ENCODE measurements at regions not wholly inside any gene's neighbourhood (a gene's known extent, or its start where the extent isn't known, plus 50 kb on each side); places are given as distances from the start of the nearest gene placed in this dataset.

DNA sequence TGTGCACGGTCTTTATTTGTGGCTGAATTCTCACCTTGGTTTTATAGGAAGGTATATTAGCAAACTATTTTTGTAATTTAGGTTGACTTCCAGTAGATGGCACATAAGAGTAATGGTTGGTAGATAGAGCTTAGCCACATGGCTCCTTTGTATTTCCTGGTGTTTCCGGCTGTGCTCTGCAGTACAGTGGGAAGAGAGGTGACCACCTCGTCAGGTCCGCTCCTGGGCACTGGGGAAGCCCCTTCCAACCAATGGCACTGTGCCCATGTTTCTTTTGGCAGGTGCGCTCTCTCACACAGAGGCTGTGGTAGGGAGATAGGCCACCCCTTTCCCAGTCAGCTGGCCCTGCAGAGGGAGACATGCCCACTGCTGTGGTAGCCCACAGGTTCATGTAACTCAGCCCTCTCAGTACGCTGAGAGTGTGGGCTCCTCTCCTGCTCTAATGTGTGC is 74.3 kb upstream of the ATP12A start:
- TF ChIP-seq, protein P1, sequence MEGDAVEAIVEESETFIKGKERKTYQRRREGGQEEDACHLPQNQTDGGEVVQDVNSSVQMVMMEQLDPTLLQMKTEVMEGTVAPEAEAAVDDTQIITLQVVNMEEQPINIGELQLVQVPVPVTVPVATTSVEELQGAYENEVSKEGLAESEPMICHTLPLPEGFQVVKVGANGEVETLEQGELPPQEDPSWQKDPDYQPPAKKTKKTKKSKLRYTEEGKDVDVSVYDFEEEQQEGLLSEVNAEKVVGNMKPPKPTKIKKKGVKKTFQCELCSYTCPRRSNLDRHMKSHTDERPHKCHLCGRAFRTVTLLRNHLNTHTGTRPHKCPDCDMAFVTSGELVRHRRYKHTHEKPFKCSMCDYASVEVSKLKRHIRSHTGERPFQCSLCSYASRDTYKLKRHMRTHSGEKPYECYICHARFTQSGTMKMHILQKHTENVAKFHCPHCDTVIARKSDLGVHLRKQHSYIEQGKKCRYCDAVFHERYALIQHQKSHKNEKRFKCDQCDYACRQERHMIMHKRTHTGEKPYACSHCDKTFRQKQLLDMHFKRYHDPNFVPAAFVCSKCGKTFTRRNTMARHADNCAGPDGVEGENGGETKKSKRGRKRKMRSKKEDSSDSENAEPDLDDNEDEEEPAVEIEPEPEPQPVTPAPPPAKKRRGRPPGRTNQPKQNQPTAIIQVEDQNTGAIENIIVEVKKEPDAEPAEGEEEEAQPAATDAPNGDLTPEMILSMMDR (IDR thresholded peaks at IDR 0.05), result no peak
- no peak for TF ChIP-seq POLR2A (IDR thresholded peaks at IDR 0.05)
- DNase-seq (ENCODE audit: low spot score in 2 of 2), result no peak
- no peak overlapping the region for H3K4me3 ChIP-seq (ENCODE audit: low read depth, poor library complexity, severe bottlenecking)
- intact Hi-C loops (cut with DNase I; ENCODE audit: low total_unique reads), result no loop called here
- 82 to 86% methylated on average over 6 of the region's 6 CpGs for WGBS, 2 donors

DNA sequence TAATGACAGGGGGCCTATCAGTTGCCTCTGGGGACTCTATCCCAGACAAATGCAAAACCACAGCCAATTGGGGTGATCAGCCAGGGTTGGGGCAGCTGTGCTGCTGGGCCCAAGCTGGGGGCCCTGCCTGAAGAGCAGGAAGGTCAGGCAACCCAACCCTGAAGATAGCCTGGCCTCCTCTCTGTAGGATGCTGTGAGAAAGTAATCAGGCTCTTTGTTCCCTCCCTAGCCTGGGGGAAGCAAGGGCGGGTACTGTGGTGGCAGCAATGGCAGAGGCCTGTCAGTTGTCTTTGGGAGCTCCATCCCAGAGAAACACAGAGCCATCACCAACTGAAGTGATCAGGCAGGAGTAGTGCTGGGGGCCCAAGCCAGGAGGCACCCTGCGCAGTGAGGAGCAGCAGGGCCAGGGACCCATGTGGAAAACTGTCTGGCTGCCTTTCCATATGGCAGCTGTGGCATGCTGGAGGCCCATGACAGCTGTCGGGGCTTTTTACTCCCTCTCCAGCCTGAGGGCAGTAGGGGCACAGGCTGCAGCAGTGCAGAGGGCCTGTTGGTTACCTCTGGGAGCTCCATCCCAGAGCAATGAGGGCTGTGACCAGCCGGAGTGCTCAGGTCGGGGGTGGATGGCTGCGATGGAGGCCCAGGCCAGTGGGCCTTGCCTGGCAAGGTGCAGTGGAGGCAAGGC is 73.6 kb upstream of the ATP12A start:
- WGBS, 2 donors, result 91 to 92% methylated on average over 6 of the region's 6 CpGs
- DNase-seq (ENCODE audit: low spot score in 2 of 2), result no peak
- no peak for TF ChIP-seq POLR2A (IDR thresholded peaks at IDR 0.05)
- TF ChIP-seq, protein P1 (IDR thresholded peaks at IDR 0.05), result no peak
- no peak overlapping the region for H3K4me3 ChIP-seq (ENCODE audit: low read depth, poor library complexity, severe bottlenecking)
- intact Hi-C loops (cut with DNase I; ENCODE audit: low total_unique reads), result no loop called here

DNA sequence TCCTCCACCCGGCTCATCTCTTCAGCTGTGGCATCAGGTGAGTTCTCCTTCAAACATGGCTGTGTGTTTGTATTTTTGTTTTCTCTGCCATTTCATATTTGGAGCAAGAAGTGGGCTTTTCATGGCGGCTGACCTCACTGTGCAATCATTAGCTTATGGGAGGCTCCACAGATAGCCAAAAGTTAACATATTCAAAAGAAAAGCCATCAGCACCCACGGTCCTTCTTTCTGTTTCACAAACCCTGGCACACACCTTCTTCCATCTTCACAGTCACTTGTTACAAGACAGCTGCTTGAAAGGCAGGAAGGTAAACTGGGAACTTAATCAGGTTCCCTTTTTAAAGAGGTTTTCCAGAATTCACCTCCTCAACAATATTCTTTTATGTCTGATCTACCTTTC is 69.3 kb upstream of the ATP12A start:
- no peak for DNase-seq (ENCODE audit: low spot score in 2 of 2)
- intact Hi-C loops (cut with DNase I; ENCODE audit: low total_unique reads), result no loop called here
- H3K4me3 ChIP-seq (ENCODE audit: low read depth, poor library complexity, severe bottlenecking), result no peak overlapping the region
- TF ChIP-seq, protein P1 (IDR thresholded peaks at IDR 0.05), result no peak
- no peak for TF ChIP-seq POLR2A (IDR thresholded peaks at IDR 0.05)
- 86 to 87% methylated on average over 3 of the region's 3 CpGs for WGBS, 2 donors

DNA sequence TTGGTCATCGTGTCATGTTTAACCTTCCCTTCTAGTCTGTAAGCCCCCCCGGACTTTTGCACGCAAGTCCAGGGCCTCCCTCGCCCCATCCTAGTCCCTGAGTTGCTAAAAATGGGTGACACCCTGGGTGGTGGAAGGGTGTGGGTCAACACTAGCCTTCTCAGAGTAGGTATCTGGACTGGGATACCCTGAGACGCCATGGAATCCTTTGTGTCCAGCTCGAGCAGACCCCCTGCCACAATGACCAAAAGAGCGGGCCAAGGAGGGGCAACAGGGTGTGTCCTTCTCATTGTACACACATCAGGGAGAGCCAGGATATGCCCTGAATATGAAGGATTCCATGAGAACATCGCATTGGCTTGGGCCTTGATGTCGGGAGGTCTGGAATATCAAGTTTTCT is 67.5 kb upstream of the ATP12A start:
- WGBS, 2 donors, result 94 to 97% methylated on average over 9 of the region's 9 CpGs
- peak in 1 of 2 donors; percentile 61 for DNase-seq (ENCODE audit: low spot score in 2 of 2)
- intact Hi-C loops (cut with DNase I; ENCODE audit: low total_unique reads), result no loop called here
- TF ChIP-seq, protein P1 (IDR thresholded peaks at IDR 0.05), result no peak
- TF ChIP-seq POLR2A (IDR thresholded peaks at IDR 0.05), result no peak
- no peak overlapping the region for H3K4me3 ChIP-seq (ENCODE audit: low read depth, poor library complexity, severe bottlenecking)

DNA sequence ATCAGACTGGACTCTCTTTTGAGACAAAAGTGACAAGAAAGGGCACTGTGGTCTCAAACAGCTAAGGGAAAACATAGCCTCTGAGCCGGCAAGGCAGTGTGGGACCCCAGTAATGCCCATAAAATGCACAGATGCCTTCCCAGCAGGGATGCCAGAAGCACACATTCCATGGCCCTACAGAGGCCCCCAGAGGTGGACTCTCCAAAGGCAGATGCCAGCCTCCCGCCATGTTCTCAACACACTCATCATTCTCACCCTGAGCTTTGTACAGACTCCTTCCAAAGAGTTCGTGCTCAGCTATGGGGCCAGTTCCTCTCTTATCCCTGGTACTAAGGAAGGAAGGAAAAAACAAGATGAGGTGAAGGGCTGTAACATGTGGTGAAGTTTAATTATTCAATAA is 67.1 kb upstream of the ATP12A start:
- intact Hi-C loops (cut with DNase I; ENCODE audit: low total_unique reads), result no loop called here
- 84 to 92% methylated on average over 3 of the region's 3 CpGs for WGBS, 2 donors

More for the DNA sequence above, 67.1 kb upstream of the ATP12A start:
- TF ChIP-seq POLR2A (IDR thresholded peaks at IDR 0.05), result no peak
- TF ChIP-seq, protein P1 (IDR thresholded peaks at IDR 0.05), result no peak
- peak in 1 of 2 donors; percentile 48 for DNase-seq (ENCODE audit: low spot score in 2 of 2)
- H3K4me3 ChIP-seq (ENCODE audit: low read depth, poor library complexity, severe bottlenecking), result no peak overlapping the region

Data from lower leg skin (tissue), 4 donors.